Fibroblast of lung (primary cell): ENCODE measurements at regions not wholly inside any gene's neighbourhood (a gene's known extent, or its start where the extent isn't known, plus 50 kb on each side); places are given as distances from the start of the nearest gene placed in this dataset.

Experiments used
- DNase-seq, 2 donors: peaks; one replicate each; pipeline versions ENCODE4 v3.0.0 to v3.0.0-alpha.2; 2010; ENCODE audit warnings: low read depth in 2 of 2
- H2AFZ ChIP-seq: 2 replicates; pipeline ENCODE4 v1.5.1; 2012; ENCODE audit warnings: low read length, control low read depth, inconsistent platforms
- H3K27ac ChIP-seq: 2 replicates; pipeline ENCODE4 v1.5.1; 2011; ENCODE audit warnings: low read length, control low read depth; ENCODE audit not compliant: insufficient read depth
- H3K27me3 ChIP-seq: 2 replicates; pipeline ENCODE4 v1.5.1; 2011; ENCODE audit warnings: mild to moderate bottlenecking, low read length; ENCODE audit not compliant: control insufficient read depth, insufficient read depth
- H3K36me3 ChIP-seq: 2 replicates; pipeline ENCODE4 v1.5.1; 2011; ENCODE audit warnings: low read length; ENCODE audit not compliant: control insufficient read depth, insufficient read depth
- H3K4me1 ChIP-seq: 2 replicates; pipeline ENCODE4 v1.5.1; 2011; ENCODE audit warnings: low read length; ENCODE audit not compliant: control insufficient read depth, insufficient read depth; ENCODE audit errors: extremely low read depth
- H3K4me2 ChIP-seq: 2 replicates; pipeline ENCODE4 v1.5.1; 2011; ENCODE audit warnings: low read length, control low read depth; ENCODE audit not compliant: insufficient read depth; ENCODE audit errors: extremely low read depth
- H3K4me3 ChIP-seq, 4 experiments: fragments of 200-600 bp in 1 of 4; sonication (generic) in 1 of 4; replicated peaks in 1 of 4; 2 replicates each; pipeline ENCODE4 v1.5.1; 2011 to 2016; ENCODE audit warnings: low read length in 4 of 4, low read depth in 3 of 4, mild to moderate bottlenecking in 3 of 4, control low read depth in 2 of 4, inconsistent platforms in 1 of 4, mixed read lengths in 1 of 4; ENCODE audit not compliant: insufficient read depth in 1 of 4; ENCODE audit errors: control extremely low read depth in 1 of 4
- H3K79me2 ChIP-seq: 2 replicates; pipeline ENCODE4 v1.5.1; 2012; ENCODE audit warnings: mild to moderate bottlenecking, low read length, inconsistent platforms; ENCODE audit not compliant: control insufficient read depth, insufficient read depth
- H3K9ac ChIP-seq: 2 replicates; pipeline ENCODE4 v1.5.1; 2011; ENCODE audit warnings: mild to moderate bottlenecking, low read length, control low read depth; ENCODE audit not compliant: insufficient read depth
- H3K9me3 ChIP-seq: 2 replicates; pipeline ENCODE4 v1.5.1; 2012; ENCODE audit warnings: low read depth, low read length; ENCODE audit not compliant: control insufficient read depth, insufficient read depth
- H4K20me1 ChIP-seq: 2 replicates; pipeline ENCODE4 v1.5.1; 2011; ENCODE audit warnings: low read length; ENCODE audit not compliant: control insufficient read depth, insufficient read depth; ENCODE audit errors: extremely low read depth
- CTCF ChIP-seq, 2 donors: IDR thresholded peaks in 1 of 2; conservative IDR thresholded peaks in 1 of 2; 1 replicate in 1 of 2; 2 replicates in 1 of 2; pipeline ENCODE4 v1.5.1; 2011 to 2012; ENCODE audit warnings: low read length in 2 of 2, control low read depth in 1 of 2, inconsistent platforms in 1 of 2, low read depth in 1 of 2, mild to moderate bottlenecking in 1 of 2
- EZH2 ChIP-seq: IDR thresholded peaks from 2 replicates; pipeline ENCODE4 v1.5.1; 2012; ENCODE audit warnings: low read length, control low read depth, mild to moderate bottlenecking; ENCODE audit errors: missing control alignments

- H4K20me1 ChIP-seq: no peaks in the 10 kb centered on the region
- no peak for DNase-seq
- H3K9me3 ChIP-seq: no peaks in the 10 kb centered on the region
- H3K79me2 ChIP-seq: no peaks in the 10 kb centered on the region
- H2AFZ ChIP-seq: no peak overlapping the region
- H3K4me3 ChIP-seq: peak overlapping the region in 1 of 4 experiments; percentile 47
- no peak overlapping the region for H3K9ac ChIP-seq
- H3K27me3 ChIP-seq: peaks cover 21% of the 10 kb centered on the region
- H3K4me2 ChIP-seq: no peak overlapping the region
- H3K27ac ChIP-seq: no peak overlapping the region
- no peaks in the 10 kb centered on the region for H3K36me3 ChIP-seq
- TF ChIP-seq CTCF (conservative IDR thresholded peaks at IDR 0.05 in 1 of 2, IDR thresholded peaks at IDR 0.05 in 1 of 2; ENCODE audit: low read depth in 1 of 2, low read length in 2 of 2) (no peak), EZH2 (peak; percentile 78)
- no peaks in the 10 kb centered on the region for H3K4me1 ChIP-seq
These were observed 113.7 kb upstream of the GOLGA8J start for GRCh38 chr15:29968895-29969561.

- Histone ChIP-seq H3K79me2 (no peaks in the 10 kb centered on the region), H3K27ac (no peak overlapping the region), H3K36me3 (no peaks in the 10 kb centered on the region), H2AFZ (peak overlapping the region; percentile 31), H3K9ac (peak overlapping the region; percentile 39), H3K4me2 (peak overlapping the region; percentile 19), H3K4me3 (peak overlapping the region in 2 of 4 experiments; percentile 27 to 50), H3K9me3 (no peaks in the 10 kb centered on the region), H3K27me3 (peaks cover 21% of the 10 kb centered on the region), H4K20me1 (no peaks in the 10 kb centered on the region), H3K4me1 (no peaks in the 10 kb centered on the region)
- TF ChIP-seq EZH2: peak; percentile 88
- no peak for TF ChIP-seq CTCF (conservative IDR thresholded peaks at IDR 0.05 in 1 of 2, IDR thresholded peaks at IDR 0.05 in 1 of 2; ENCODE audit: low read depth in 1 of 2, low read length in 2 of 2)
- DNase-seq: peak in 1 of 2 donors; percentile 31
These were observed 114.5 kb upstream of the GOLGA8J start for GRCh38 chr15:29968099-29968894.

GRCh38 chr15:29962407-29962806 lies 120.3 kb upstream of the GOLGA8J start:
- Histone ChIP-seq H3K27ac (no peak overlapping the region), H4K20me1 (no peaks in the 10 kb centered on the region), H3K9me3 (no peaks in the 10 kb centered on the region), H3K27me3 (peaks cover 5% of the 10 kb centered on the region), H2AFZ (no peak overlapping the region), H3K79me2 (no peaks in the 10 kb centered on the region), H3K4me1 (no peaks in the 10 kb centered on the region), H3K4me2 (no peak overlapping the region), H3K4me3 (no peak overlapping the region), H3K9ac (no peak overlapping the region), H3K36me3 (no peaks in the 10 kb centered on the region)
- no peak for DNase-seq
- TF ChIP-seq EZH2 (no peak), CTCF (conservative IDR thresholded peaks at IDR 0.05 in 1 of 2, IDR thresholded peaks at IDR 0.05 in 1 of 2; ENCODE audit: low read depth in 1 of 2, low read length in 2 of 2) (no peak)
